HEK293 (cell line): ENCODE measurements at regions not wholly inside any gene's neighbourhood (a gene's known extent, or its start where the extent isn't known, plus 50 kb on each side); places are given as distances from the start of the nearest gene placed in this dataset.

Experiments
- CTCF ChIA-PET: fragments of 350-600 bp; formaldehyde crosslinking; extraction: SDS; loops from one replicate; lab custom pipeline; 2021; ENCODE audit warnings: antibody characterized with exemption; lab: Yijun Ruan, JAX
- POLR2A ChIA-PET: fragments of 300-600 bp; formaldehyde crosslinking; extraction: SDS; loops from one replicate; lab custom pipeline; 2020; ENCODE audit warnings: antibody characterized with exemption, inconsistent platforms; lab: Yijun Ruan, JAX
- H3K27ac ChIP-seq: fragments of 200-500 bp; sonication (Bioruptor generic); 2 replicates; pipeline ENCODE4 v1.5.1; 2014; ENCODE audit warnings: low read depth, low read length, control low read depth, inconsistent platforms; ENCODE audit errors: extremely low read depth
- H3K36me3 ChIP-seq, 2 experiments: fragments of 200-500 bp in 1 of 2; sonication (Bioruptor generic) in 1 of 2; 1 replicate in 1 of 2; 2 replicates in 1 of 2; pipeline ENCODE4 v1.5.1; 2014 to 2017; ENCODE audit warnings: inconsistent platforms in 2 of 2, low read length in 2 of 2; ENCODE audit not compliant: control insufficient read depth in 2 of 2, insufficient read depth in 1 of 2
- H3K4me1 ChIP-seq: fragments of 200-500 bp; sonication (Bioruptor generic); 2 replicates; pipeline ENCODE4 v1.5.1; 2014; ENCODE audit warnings: mild to moderate bottlenecking, low read length, inconsistent platforms; ENCODE audit not compliant: control insufficient read depth, insufficient read depth
- H3K4me3 ChIP-seq: 2 replicates; pipeline ENCODE4 v1.5.1; 2011; ENCODE audit warnings: low read depth, mild to moderate bottlenecking, control low read depth, low read length, moderate library complexity
- H3K9me3 ChIP-seq: fragments of 200-500 bp; sonication (Bioruptor generic); 2 replicates; pipeline ENCODE4 v1.5.1; 2014; ENCODE audit warnings: low read depth, low read length, inconsistent platforms; ENCODE audit not compliant: control insufficient read depth, insufficient read depth
- GLI2 ChIP-seq: fragments of 450-650 bp; formaldehyde crosslinking; IDR thresholded peaks from 2 replicates; pipeline ENCODE4; 2017; ENCODE audit warnings: missing biosample characterization, missing genetic modification characterization, low read depth, borderline replicate concordance
- GLI4 ChIP-seq: fragments of 450-650 bp; formaldehyde crosslinking; IDR thresholded peaks from 2 replicates; pipeline ENCODE4 v1.5.1; 2016; ENCODE audit warnings: missing biosample characterization, missing genetic modification characterization
- IKZF3 ChIP-seq: fragments of 450-650 bp; IDR thresholded peaks from 2 replicates; pipeline ENCODE4 v1.5.0; 2018; ENCODE audit warnings: missing biosample characterization, mild to moderate bottlenecking, missing genetic modification characterization, moderate library complexity
- MZF1 ChIP-seq: fragments of 450-650 bp; formaldehyde crosslinking; IDR thresholded peaks from 2 replicates; pipeline ENCODE4 v1.5.1; 2017; ENCODE audit warnings: missing biosample characterization, missing genetic modification characterization, borderline replicate concordance
- OVOL3 ChIP-seq: fragments of 450-650 bp; formaldehyde crosslinking; IDR thresholded peaks from 2 replicates; pipeline ENCODE4 v1.5.1; 2016; ENCODE audit warnings: missing biosample characterization, missing genetic modification characterization
- SCRT1 ChIP-seq: fragments of 450-650 bp; formaldehyde crosslinking; IDR thresholded peaks from 2 replicates; pipeline ENCODE4 v1.5.1; 2016; ENCODE audit warnings: missing biosample characterization, missing genetic modification characterization, borderline replicate concordance
- ZBTB17 ChIP-seq: fragments of 450-650 bp; formaldehyde crosslinking; IDR thresholded peaks from 2 replicates; pipeline ENCODE4 v1.5.1; 2016; ENCODE audit warnings: missing biosample characterization, missing genetic modification characterization
- ZIC2 ChIP-seq: fragments of 450-650 bp; formaldehyde crosslinking; IDR thresholded peaks from 2 replicates; pipeline ENCODE4 v1.5.1; 2016; ENCODE audit warnings: missing biosample characterization, missing genetic modification characterization
- ZNF114 ChIP-seq: fragments of 450-650 bp; formaldehyde crosslinking; IDR thresholded peaks from 2 replicates; pipeline ENCODE4 v1.5.0; 2017; ENCODE audit warnings: missing biosample characterization, missing genetic modification characterization
- ZNF155 ChIP-seq: fragments of 450-650 bp; formaldehyde crosslinking; IDR thresholded peaks from 2 replicates; pipeline ENCODE4 v1.5.1; 2016; ENCODE audit warnings: missing biosample characterization, missing genetic modification characterization
- ZNF175 ChIP-seq: fragments of 450-650 bp; formaldehyde crosslinking; IDR thresholded peaks from 2 replicates; pipeline ENCODE4 v1.5.1; 2016; ENCODE audit warnings: missing biosample characterization, missing genetic modification characterization
- ZNF19 ChIP-seq: fragments of 450-650 bp; formaldehyde crosslinking; IDR thresholded peaks from 2 replicates; pipeline ENCODE4; 2016; ENCODE audit warnings: missing biosample characterization, missing genetic modification characterization, low read depth
- ZNF202 ChIP-seq: fragments of 450-650 bp; formaldehyde crosslinking; IDR thresholded peaks from 2 replicates; pipeline ENCODE4 v1.5.1; 2016; ENCODE audit warnings: missing biosample characterization, missing genetic modification characterization, borderline replicate concordance
- ZNF211 ChIP-seq: fragments of 450-650 bp; formaldehyde crosslinking; IDR thresholded peaks from 2 replicates; pipeline ENCODE4 v1.5.1; 2016; ENCODE audit warnings: low read depth, missing biosample characterization, missing genetic modification characterization
- ZNF24 ChIP-seq: fragments of 450-650 bp; formaldehyde crosslinking; IDR thresholded peaks from 2 replicates; pipeline ENCODE4 v1.5.1; 2016; ENCODE audit warnings: missing biosample characterization, missing genetic modification characterization
- ZNF423 ChIP-seq: fragments of 450-650 bp; formaldehyde crosslinking; IDR thresholded peaks from 2 replicates; pipeline ENCODE4 v1.5.1; 2016; ENCODE audit warnings: missing biosample characterization, missing genetic modification characterization
- ZNF426 ChIP-seq: fragments of 450-650 bp; formaldehyde crosslinking; IDR thresholded peaks from 2 replicates; pipeline ENCODE4 v1.5.1; 2017; ENCODE audit warnings: missing biosample characterization, missing genetic modification characterization, mild to moderate bottlenecking, inconsistent platforms, moderate library complexity
- ZNF473 ChIP-seq: fragments of 450-650 bp; formaldehyde crosslinking; IDR thresholded peaks from 2 replicates; pipeline ENCODE4 v1.5.1; 2017; ENCODE audit warnings: missing biosample characterization, missing genetic modification characterization
- ZNF48 ChIP-seq: fragments of 450-650 bp; formaldehyde crosslinking; IDR thresholded peaks from 2 replicates; pipeline ENCODE4 v1.5.1; 2016; ENCODE audit warnings: missing biosample characterization, missing genetic modification characterization
- ZNF544 ChIP-seq: fragments of 450-650 bp; formaldehyde crosslinking; IDR thresholded peaks from 2 replicates; pipeline ENCODE4 v1.5.0; 2017; ENCODE audit warnings: missing biosample characterization, missing genetic modification characterization
- ZNF548 ChIP-seq: fragments of 450-650 bp; formaldehyde crosslinking; IDR thresholded peaks from 2 replicates; pipeline ENCODE4 v1.5.1; 2016; ENCODE audit warnings: missing biosample characterization, missing genetic modification characterization
- ZNF654 ChIP-seq: fragments of 450-650 bp; formaldehyde crosslinking; IDR thresholded peaks from 2 replicates; pipeline ENCODE4 v1.5.1; 2016; ENCODE audit warnings: low read depth, missing biosample characterization, missing genetic modification characterization
- ZSCAN4 ChIP-seq: fragments of 450-650 bp; formaldehyde crosslinking; IDR thresholded peaks from 2 replicates; pipeline ENCODE4 v1.5.1; 2017; ENCODE audit warnings: missing biosample characterization, missing genetic modification characterization
- TF ChIP-seq, protein P1 (sequence below): fragments of 450-650 bp; formaldehyde crosslinking; IDR thresholded peaks from 2 replicates; pipeline ENCODE4 v1.5.1; 2016; ENCODE audit warnings: missing biosample characterization, missing genetic modification characterization

DNA sequence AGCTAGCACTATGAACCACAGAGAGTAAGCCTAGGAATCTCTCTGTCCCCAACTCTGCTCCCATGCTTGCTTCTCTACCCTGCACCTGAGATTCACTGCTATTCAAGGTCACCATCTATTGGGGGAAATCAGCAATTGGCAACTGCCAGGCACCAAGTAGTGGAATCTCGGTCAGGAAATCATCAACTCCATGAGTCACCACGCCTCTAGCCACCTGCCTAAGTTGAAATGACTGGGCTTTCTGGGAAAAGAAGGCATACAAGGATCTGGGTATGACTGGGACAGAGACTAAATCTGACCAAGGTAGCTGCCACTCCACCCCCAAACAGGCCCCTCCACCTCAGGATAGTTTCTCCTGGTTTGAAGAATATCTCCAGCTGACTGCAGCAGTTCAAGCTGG, 464.1 kb upstream of the CBLB start:
- TF ChIP-seq MZF1 (tag by site-specific recombination) (no peak), OVOL3 (no peak), ZNF548 (tag by site-specific recombination) (no peak), GLI4 (tag by site-specific recombination) (no peak), ZNF24 (no peak), IKZF3 (tag by site-specific recombination) (no peak), ZNF423 (no peak)
- TF ChIP-seq, protein P1, sequence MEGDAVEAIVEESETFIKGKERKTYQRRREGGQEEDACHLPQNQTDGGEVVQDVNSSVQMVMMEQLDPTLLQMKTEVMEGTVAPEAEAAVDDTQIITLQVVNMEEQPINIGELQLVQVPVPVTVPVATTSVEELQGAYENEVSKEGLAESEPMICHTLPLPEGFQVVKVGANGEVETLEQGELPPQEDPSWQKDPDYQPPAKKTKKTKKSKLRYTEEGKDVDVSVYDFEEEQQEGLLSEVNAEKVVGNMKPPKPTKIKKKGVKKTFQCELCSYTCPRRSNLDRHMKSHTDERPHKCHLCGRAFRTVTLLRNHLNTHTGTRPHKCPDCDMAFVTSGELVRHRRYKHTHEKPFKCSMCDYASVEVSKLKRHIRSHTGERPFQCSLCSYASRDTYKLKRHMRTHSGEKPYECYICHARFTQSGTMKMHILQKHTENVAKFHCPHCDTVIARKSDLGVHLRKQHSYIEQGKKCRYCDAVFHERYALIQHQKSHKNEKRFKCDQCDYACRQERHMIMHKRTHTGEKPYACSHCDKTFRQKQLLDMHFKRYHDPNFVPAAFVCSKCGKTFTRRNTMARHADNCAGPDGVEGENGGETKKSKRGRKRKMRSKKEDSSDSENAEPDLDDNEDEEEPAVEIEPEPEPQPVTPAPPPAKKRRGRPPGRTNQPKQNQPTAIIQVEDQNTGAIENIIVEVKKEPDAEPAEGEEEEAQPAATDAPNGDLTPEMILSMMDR (tag by site-specific recombination): peak; percentile 9; the same call in 1 of the 2 replicates
- Histone ChIP-seq H3K4me3 (no peak overlapping the region), H3K27ac (no peak overlapping the region), H3K36me3 (no peaks in the 10 kb centered on the region), H3K9me3 (no peaks in the 10 kb centered on the region), H3K4me1 (no peaks in the 10 kb centered on the region)
- CTCF ChIA-PET: no interaction called here
- POLR2A ChIA-PET: interaction anchor here (0.6 kb wide), 1 partner anchor 76 kb away, joined by 3 read pairs; no protein-coding TSS in a partner anchor

- H3K4me3 ChIP-seq: no peak overlapping the region
- H3K4me1 ChIP-seq: no peaks in the 10 kb centered on the region
- POLR2A ChIA-PET: no interaction called here
- TF ChIP-seq ZNF544 (no peak), ZNF473 (tag by site-specific recombination) (no peak), ZNF155 (no peak), ZNF426 (no peak), ZNF24 (no peak), ZNF175 (tag by site-specific recombination) (no peak), ZNF202 (tag by site-specific recombination) (no peak), ZNF654 (no peak), ZSCAN4 (tag by site-specific recombination) (no peak), SCRT1 (tag by site-specific recombination) (no peak), ZIC2 (tag by site-specific recombination) (no peak), ZNF48 (tag by site-specific recombination) (no peak), ZNF19 (tag by site-specific recombination) (no peak), ZNF114 (no peak), ZBTB17 (tag by site-specific recombination) (no peak), ZNF211 (tag by site-specific recombination) (no peak), GLI2 (no peak)
- TF ChIP-seq, all 188 proteins: peak for 0
- Histone ChIP-seq H3K9me3 (no peaks in the 10 kb centered on the region), H3K27ac (no peak overlapping the region), H3K36me3 (no peaks in the 10 kb centered on the region)
- CTCF ChIA-PET: no interaction called here
These were observed 465.3 kb upstream of the CBLB start for GRCh38 chr3:106333911-106334618.
